ENCODE measurements at regions not wholly inside any gene's neighbourhood (a gene's known extent, or its start where the extent isn't known, plus 50 kb on each side); places are given as distances from the start of the nearest gene placed in this dataset.

- TF ChIP-seq POLR2A (IDR thresholded peaks at IDR 0.05; ENCODE audit: low read depth, low read length) (no peak), POLR2AphosphoS5 (IDR thresholded peaks at IDR 0.05; ENCODE audit: low read depth, low read length) (no peak), TAF1 (IDR thresholded peaks at IDR 0.05; ENCODE audit: low read depth, low read length) (no peak), POU2F2 (IDR thresholded peaks at IDR 0.05; ENCODE audit: low read depth, low read length) (no peak)
These were observed 539.2 kb downstream of the SLC4A3 start for GRCh38 chr2:220166616-220167015.
